Kidney epithelial cell (primary cell): ENCODE measurements at regions not wholly inside any gene's neighbourhood (a gene's known extent, or its start where the extent isn't known, plus 50 kb on each side); places are given as distances from the start of the nearest gene placed in this dataset.

Experiments used
- DNase-seq: peaks from one replicate; pipeline ENCODE4 v3.0.0-alpha.2; 2010; ENCODE audit warnings: low read depth
- H3K27me3 ChIP-seq: 2 replicates; pipeline ENCODE4 v1.6.0; 2011; ENCODE audit warnings: low read length; ENCODE audit not compliant: control insufficient read depth, insufficient read depth
- H3K36me3 ChIP-seq: 2 replicates; pipeline ENCODE4 v1.5.1; 2011; ENCODE audit warnings: low read length; ENCODE audit not compliant: control insufficient read depth, insufficient read depth
- H3K4me3 ChIP-seq: 2 replicates; pipeline ENCODE4 v1.5.1; 2011; ENCODE audit warnings: low read depth, mild to moderate bottlenecking, control low read depth, low read length
- TF ChIP-seq, protein P1 (sequence below): IDR thresholded peaks from 2 replicates; pipeline ENCODE4 v1.5.1; 2011; ENCODE audit warnings: mild to moderate bottlenecking, moderate library complexity, low read length, control low read depth, inconsistent platforms; ENCODE audit not compliant: insufficient read depth, poor library complexity, severe bottlenecking

DNA sequence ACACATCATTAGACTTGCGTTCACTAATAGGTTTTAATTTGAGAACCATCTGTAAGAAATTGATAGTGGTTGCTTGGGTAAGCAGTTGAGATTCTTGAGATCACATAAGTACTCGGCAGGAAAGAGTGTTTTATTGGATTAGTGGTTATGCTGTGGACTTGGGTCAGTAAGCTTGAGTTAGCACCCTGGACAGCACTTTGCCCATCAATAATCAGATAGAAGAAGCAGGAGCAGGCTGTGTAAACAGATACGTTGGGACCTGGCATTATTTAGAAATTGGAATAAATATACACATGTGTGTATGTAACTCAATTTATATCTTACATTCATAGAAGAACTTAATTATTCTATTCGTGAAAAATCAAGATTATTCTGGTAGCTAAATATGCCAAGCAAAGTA, 357.5 kb upstream of the SMIM31 start:
- TF ChIP-seq, protein P1, sequence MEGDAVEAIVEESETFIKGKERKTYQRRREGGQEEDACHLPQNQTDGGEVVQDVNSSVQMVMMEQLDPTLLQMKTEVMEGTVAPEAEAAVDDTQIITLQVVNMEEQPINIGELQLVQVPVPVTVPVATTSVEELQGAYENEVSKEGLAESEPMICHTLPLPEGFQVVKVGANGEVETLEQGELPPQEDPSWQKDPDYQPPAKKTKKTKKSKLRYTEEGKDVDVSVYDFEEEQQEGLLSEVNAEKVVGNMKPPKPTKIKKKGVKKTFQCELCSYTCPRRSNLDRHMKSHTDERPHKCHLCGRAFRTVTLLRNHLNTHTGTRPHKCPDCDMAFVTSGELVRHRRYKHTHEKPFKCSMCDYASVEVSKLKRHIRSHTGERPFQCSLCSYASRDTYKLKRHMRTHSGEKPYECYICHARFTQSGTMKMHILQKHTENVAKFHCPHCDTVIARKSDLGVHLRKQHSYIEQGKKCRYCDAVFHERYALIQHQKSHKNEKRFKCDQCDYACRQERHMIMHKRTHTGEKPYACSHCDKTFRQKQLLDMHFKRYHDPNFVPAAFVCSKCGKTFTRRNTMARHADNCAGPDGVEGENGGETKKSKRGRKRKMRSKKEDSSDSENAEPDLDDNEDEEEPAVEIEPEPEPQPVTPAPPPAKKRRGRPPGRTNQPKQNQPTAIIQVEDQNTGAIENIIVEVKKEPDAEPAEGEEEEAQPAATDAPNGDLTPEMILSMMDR = no peak
- DNase-seq = no peak
- Histone ChIP-seq H3K4me3 (no peak overlapping the region), H3K27me3 (no peaks in the 10 kb centered on the region), H3K36me3 (no peaks in the 10 kb centered on the region)

DNA sequence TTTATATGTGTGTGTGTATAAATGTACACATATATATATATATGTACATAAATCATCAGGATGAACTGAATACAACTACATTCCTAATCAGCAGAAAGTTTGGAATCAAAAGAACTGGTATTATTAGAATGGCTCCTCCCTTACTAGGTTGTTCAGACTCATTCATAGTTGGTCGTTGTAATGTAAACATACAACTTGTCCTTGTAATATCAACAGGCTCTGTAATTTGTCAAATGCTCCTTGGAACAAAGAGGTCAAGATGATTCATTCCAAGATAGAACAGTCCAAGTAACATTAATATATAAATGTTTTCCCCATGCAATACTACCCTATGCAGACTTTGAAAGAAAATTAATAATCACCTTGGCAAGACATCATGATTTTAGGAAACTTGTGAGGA, 351.4 kb upstream of the SMIM31 start:
- TF ChIP-seq, protein P1 = no peak
- no peak for DNase-seq

DNA sequence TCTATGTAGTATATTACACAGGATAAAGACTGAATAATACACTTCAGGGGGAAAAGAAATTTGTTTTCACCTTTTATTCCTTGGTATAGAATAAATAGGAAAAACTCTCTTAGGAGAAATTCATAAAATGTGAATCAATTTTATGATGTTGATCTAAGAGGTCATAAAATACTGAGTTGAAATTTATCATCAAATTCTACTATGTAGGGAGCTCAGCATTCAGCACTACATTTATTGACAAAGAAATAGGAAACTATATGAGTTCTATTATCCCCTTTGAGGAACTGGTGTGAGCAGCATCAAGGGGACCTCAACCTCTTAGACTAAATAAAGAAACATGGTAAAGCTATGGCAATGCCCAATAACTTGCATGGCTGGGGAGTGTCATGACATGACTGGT, 348.2 kb upstream of the SMIM31 start:
- no peaks in the 10 kb centered on the region for H3K36me3 ChIP-seq
- TF ChIP-seq, protein P1 = no peak
- no peak for DNase-seq
- no peaks in the 10 kb centered on the region for H3K27me3 ChIP-seq
- no peak overlapping the region for H3K4me3 ChIP-seq

More for the DNA sequence above, 351.4 kb upstream of the SMIM31 start:
- no peak overlapping the region for H3K4me3 ChIP-seq
- no peaks in the 10 kb centered on the region for H3K36me3 ChIP-seq
- no peaks in the 10 kb centered on the region for H3K27me3 ChIP-seq

DNA sequence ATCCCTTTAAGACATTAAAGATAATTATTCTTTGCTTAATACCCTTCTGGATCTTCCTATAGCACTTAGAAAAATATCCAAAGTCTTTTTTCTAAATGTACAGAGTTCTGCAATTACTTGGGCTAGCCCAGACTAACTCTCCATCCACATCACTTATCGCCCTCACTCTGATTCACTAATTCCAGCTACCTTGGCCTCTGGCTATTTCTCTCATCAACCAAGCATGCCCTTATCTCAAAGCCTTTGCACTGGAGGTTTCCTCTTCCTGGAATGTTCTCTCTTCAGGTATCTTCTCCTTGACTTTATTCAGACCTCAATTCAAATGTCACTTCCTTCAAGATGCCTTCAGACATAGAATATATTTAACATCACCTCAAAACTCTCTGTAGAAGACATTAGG, 345.1 kb upstream of the SMIM31 start:
- H3K27me3 ChIP-seq = no peaks in the 10 kb centered on the region

DNA sequence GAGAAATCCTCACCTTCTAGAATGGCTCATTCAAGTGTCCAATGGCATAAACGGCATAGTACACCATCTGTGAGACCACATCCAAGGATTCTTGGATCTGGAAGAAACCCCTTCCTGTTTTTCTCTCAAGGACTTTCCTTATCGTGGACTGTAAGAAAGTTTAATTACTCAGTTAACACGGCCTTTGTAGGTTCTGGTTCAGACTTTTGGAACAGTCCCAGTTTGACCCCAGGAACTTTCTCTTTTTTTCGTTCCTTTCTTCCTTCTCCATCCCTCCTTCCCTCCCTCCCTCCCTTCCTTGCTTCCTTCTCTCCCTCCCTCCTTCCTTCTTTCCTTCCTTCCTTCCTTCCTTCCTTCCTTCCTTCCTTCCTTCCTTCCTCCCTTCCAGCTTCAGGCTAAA, 343.5 kb upstream of the SMIM31 start:
- Histone ChIP-seq H3K36me3 (no peaks in the 10 kb centered on the region), H3K4me3 (no peak overlapping the region), H3K27me3 (no peaks in the 10 kb centered on the region)
- TF ChIP-seq, protein P1 = no peak
- DNase-seq = no peak

More for the DNA sequence above, 345.1 kb upstream of the SMIM31 start:
- H3K36me3 ChIP-seq = no peaks in the 10 kb centered on the region
- TF ChIP-seq, protein P1 = no peak
- no peak for DNase-seq
- H3K4me3 ChIP-seq = no peak overlapping the region

DNA sequence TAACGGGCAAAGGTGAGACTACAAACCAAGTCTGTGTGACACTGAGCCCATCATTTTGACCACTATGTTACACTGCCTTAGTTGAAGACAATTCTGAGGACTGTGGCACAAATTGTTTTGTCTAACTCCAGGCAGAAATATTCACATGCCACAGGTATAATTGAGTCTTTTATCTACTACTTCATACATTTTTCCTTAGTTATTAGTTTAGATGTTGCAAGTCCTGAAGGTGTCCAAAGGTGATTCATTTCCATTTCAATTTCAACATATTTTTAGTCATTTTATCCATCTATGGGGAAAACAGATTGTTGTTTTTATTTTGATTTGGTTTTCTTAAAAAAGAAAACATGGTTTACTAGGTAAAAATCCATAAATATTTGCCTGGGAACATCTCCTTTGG, 341.7 kb upstream of the SMIM31 start:
- TF ChIP-seq, protein P1 = no peak
- H3K4me3 ChIP-seq = no peak overlapping the region
- DNase-seq = no peak
- no peaks in the 10 kb centered on the region for H3K27me3 ChIP-seq
- H3K36me3 ChIP-seq = no peaks in the 10 kb centered on the region
